Fibroblast of peridontal ligament (primary cell): ENCODE measurements at regions not wholly inside any gene's neighbourhood (a gene's known extent, or its start where the extent isn't known, plus 50 kb on each side); places are given as distances from the start of the nearest gene placed in this dataset.
"Not testable (repeated sequence)": the region's sequence is repeated elsewhere in the genome, so short reads cannot be mapped to it uniquely, and the experiment has no call there.

Experiments used
- DNase-seq: peaks from one replicate; pipeline ENCODE4 v3.0.0-alpha.2; 2010; ENCODE audit errors: extremely low read depth

DNA sequence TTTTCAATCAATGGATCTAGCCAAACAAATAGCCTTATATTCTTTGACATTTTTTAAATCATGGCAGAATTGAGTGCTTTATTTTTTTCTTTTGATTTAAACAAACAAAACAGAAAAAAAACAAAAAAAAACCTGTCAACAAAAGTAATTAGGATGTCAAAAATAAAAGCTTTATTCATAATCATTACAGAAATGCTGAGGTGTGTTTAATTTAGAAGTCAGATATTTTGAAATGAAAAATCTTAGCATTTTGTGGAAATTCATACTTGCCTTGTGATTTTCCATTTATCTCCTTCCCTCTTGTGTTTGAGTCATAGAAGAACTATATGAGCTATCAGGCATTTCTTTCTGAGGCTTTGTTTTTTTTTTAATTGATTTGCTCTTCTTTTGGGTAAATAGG lies 387.0 kb upstream of the STXBP6 start:
- no peak for DNase-seq

GRCh38 chr14:25436288-25436875 lies 386.4 kb upstream of the STXBP6 start:
- DNase-seq, result no peak

- no peak for DNase-seq
These were observed 381.5 kb upstream of the STXBP6 start for GRCh38 chr14:25431211-25432076.

DNA sequence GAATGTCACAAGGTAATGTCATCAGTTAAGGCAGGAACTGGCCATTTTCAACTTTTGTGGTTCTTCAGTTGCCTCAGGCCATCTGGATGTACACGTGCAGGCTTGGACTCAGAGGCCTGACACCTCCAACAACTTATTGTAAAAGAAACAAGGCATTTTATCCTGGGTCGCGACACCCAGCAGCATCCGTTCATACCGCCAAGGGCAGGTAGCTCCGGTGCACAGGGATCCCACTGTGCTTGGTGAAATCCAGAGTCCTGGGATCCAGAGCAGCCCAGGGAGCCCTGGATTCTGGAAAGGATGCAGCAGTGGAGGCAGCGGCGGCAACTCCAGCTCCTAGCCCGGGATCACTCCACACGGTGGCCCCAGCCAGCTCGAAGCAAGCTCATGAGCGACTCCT lies 380.9 kb upstream of the STXBP6 start:
- DNase-seq, result no peak

DNA sequence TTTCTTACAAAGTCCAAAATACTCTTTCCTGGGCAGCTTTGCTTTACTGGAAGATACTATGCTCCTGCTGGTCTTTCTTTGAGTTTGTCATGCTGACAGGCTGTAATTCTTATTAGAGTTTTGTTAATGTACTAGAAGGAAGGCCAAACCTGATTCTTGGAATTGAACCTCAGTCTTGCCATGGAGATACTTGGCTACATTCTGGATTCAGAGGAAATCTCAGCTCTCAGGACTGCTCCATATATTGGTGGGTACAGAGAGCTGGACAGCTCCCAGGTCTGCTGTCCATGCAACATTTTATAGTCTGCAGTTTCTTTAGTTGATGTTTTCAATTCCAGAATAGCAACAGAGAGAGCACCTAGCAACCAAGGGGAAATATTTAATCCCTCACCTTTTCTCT lies 363.1 kb upstream of the STXBP6 start:
- DNase-seq, result no peak

GRCh38 chr14:25411781-25412757 lies 362.1 kb upstream of the STXBP6 start:
- DNase-seq, result peak; percentile 12

GRCh38 chr14:25406818-25407217 lies 356.9 kb upstream of the STXBP6 start:
- DNase-seq, result peak; percentile 1

- DNase-seq, result peak; percentile 64
These were observed 350.8 kb upstream of the STXBP6 start for GRCh38 chr14:25400607-25401206.

GRCh38 chr14:25396128-25396527 lies 346.2 kb upstream of the STXBP6 start:
- DNase-seq, result no peak

DNA sequence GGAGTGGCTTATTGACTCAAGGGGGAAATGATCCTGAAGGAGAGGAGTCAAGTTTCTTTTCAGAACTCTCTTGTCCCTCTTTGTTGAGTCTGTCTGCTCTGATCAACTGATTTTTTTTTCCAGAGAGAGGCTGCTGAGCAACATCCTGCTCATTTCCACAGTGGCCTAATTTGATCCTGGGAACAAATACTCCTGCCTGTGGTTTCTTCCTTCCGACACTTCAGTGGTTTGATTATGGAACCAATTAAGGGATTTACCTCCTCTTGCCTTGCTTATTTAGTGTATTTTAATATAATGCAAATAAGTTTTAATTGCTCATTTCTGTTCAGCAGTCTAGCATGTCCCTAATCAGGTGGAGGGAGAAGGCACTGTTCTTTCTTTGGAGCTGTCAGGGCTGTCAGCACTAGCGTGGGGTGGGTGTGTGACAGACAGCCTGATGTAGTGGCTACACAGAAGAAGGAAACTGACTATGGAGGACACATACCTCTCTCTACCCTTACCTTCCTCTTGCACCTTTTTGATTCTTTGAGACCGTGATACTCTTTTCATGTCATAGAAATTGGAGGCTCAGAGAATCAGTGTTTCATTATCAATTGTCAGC lies 344.9 kb upstream of the STXBP6 start:
- DNase-seq, result no peak

DNA sequence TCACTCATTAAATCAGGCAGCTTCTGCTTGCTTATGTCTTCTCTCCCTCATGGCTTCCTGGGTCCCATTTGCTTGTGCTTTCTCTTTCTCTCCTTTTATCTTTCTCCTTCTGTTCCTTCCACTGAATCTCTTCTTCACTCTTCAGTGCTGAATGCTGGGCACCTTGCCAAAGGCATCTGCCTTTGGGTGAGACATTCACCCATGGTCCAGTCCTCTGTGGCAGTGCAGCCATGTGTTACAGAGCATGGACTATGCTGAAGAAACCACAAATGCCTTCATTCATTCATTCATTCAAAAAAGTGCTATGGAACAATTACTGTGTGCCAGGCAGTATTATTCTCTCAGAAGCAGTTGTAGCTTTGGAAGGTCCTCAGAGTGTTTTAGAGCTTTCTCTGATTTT lies 344.4 kb upstream of the STXBP6 start:
- no peak for DNase-seq

DNA sequence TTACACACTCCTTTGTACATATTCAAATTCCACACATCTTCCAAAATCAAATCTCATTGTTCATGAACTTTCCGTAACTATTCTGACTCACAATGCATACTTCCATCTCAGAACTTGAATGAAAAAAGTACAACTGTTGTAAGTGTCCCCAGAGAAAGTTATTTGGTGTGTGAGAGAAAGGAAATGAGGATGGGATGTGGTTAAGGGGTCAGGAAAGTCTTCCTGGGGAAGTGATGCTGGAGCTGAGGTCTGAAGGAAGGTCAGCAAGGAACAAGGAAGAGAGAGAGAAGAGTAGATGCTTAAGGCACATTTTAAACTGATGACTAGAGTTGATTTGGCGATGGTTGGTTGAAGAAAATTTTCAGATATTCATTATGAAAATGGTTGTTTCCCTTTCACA lies 340.0 kb upstream of the STXBP6 start:
- no peak for DNase-seq

- no peak for DNase-seq
These were observed 331.6 kb upstream of the STXBP6 start for GRCh38 chr14:25381498-25381897.

- no peak for DNase-seq
These were observed 325.7 kb upstream of the STXBP6 start for GRCh38 chr14:25375639-25376038.

DNA sequence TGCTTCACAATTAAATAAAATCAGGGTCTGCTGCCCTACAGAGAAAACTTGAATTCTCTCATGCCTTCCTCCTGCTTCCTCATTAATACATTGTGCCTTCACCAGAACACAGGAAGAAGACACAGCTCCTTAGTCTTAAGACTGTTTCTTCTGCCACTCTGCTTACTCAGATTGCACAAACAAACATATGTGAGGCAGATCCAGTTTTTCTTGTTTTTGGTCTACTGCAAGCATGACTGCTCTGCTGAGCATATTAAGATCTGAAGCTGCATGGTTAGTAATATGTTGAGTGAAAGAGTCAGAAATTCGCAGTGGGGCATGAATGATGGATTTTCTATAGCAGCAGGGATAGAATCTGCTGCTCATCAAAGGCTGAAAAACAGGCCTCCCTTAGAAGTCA lies 321.1 kb upstream of the STXBP6 start:
- no peak for DNase-seq

DNA sequence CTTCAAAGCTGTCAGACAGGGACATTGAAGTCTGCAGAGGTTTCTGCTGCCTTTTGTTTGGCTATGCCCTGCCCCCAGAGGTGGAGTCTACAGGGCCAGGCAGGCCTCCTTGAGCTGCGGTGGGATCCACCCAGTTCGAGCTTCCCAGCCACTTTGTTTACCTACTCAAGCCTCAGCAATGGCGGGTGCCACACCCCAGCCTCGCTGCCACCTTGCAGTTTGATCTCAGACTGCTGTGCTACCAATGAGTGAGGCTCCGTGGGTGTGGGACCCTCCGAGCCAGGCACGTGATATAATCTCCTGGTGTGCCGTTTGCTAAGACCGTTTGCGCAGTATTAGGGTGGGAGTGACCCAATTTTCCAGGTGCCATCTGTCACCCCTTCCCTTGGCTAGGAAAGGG lies 320.1 kb upstream of the STXBP6 start:
- not testable (repeated sequence) for DNase-seq

DNA sequence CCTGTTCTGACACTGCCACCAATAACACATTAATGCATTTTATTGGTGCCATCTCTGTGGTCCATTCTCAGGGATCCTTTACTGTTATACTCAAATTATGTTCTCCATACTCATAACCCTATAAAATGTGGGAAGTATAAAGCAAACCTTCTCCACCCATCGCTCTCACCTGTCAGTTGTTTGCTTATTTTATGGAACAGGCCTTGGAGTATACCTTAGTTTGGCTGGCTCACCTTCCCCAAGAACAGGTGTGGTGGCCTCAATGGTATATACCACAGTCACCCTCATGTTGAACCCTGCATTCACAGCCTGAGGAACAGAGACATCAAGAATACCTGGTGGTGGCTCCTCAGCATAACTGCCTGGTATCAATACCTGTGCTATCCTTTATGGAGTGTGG lies 308.4 kb upstream of the STXBP6 start:
- DNase-seq, result no peak

DNA sequence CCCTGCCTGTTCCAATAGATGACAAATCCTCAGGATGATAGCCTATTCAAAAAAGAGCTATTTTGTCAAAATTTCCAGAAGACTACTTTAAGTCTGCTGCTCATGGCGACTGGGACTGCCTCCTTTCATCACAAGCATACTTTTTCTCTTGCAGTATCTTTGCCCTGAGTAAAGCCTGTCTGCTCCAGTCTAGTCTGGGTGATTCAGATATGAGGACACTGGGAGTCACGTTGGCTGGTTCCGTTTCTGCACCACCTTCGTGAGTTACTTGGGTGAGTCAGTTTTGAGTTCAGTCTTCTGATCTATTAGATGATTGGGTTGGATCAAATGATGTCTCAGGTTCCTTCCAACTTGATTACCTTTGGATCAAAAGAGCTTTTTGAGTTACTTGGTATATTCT lies 301.3 kb upstream of the STXBP6 start:
- no peak for DNase-seq

DNA sequence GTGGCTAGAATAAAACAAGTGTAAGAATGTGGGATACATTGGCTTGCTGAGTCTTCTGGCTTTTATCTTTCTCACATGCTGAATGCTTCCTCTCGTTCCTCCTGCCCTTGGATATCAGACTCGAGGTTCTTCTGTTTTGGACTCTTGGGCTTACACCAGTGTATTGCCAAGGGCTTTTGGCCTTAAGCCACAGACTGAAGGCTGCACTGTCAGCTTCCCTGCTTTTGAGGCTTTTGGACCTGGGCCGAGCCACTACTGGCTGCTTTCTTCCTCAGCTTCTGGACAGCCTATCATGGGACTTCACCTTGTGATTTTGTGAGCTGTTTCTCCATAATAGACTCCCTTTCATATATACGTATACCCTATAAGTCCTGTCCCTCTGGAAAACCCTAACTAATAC lies 300.9 kb upstream of the STXBP6 start:
- no peak for DNase-seq

DNA sequence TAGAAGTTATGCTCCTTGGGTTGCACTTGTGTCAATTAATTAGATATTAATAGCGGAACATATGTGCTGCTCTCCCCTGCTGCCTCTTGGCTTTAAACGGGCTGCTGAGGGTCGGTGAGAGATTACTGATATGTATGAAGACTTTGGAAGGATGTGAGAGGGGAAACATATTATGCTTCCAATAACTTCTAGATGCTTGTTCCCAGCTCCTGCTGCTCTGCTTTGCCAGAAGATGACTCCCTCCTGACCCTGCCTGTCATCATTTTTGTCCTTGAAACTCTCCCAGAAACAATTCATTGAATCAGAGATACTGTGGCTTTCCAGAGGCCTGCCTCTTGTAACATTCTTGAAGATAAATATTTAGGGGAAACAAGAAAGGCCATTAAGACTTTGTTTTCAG lies 300.1 kb upstream of the STXBP6 start:
- no peak for DNase-seq

DNA sequence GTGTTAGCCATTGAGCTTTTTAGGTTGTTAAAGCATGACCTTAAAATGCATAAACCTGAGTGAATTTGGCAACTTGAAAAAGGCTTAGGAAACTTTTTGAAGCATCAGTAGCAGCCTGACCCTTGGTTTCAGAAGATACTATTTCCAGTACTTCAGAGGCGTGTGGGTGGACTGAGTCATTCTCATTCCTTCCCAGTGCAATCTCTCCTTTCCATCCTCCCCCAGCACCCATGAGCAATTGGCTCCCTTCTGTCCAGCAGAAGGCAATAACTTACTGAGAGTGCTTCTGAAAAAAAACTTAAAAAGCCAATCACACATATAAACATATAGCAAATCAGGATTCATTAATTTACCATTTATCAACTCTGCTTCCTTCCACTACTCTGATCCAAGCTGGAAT lies 299.3 kb upstream of the STXBP6 start:
- DNase-seq, result no peak

GRCh38 chr14:25340882-25341281 lies 290.9 kb upstream of the STXBP6 start:
- DNase-seq, result no peak
